ENCODE measurements at regions not wholly inside any gene's neighbourhood (a gene's known extent, or its start where the extent isn't known, plus 50 kb on each side); places are given as distances from the start of the nearest gene placed in this dataset.

GRCh38 chr1:55282058-55282457 lies 66.9 kb upstream of the USP24 start:
- peaks cover 10% of the 10 kb centered on the region in 2 experiments for H3K4me1 Mint-ChIP-seq
- no peaks in the 10 kb centered on the region for H3K23me2 ChIP-seq (ENCODE audit: insufficient read length, low read depth, low read length, poor library complexity, severe bottlenecking)

More at GRCh38 chr1:55282058-55282457, 66.9 kb upstream of the USP24 start:
- H3K27me3 Mint-ChIP-seq (ENCODE audit: low read depth), result peaks cover 2% of the 10 kb centered on the region; the same call in 1 of the 2 replicates
- no peak overlapping the region for H3K27ac Mint-ChIP-seq
- H3K4me2 ChIP-seq (ENCODE audit: insufficient read depth, insufficient read length, low read length), result no peak overlapping the region
- no peak overlapping the region for H3K14ac ChIP-seq (ENCODE audit: insufficient read depth, low read length)
- no peak overlapping the region for H3K4ac ChIP-seq (ENCODE audit: low read depth, low read length)
- H4K91ac ChIP-seq (ENCODE audit: insufficient read length, low read depth, low read length), result no peak overlapping the region
- H2BK15ac ChIP-seq (ENCODE audit: low read depth, low read length), result no peak overlapping the region
- no peak overlapping the region for H4K8ac ChIP-seq (replicated peaks; ENCODE audit: insufficient read length, low read depth, low read length)
- H3K79me2 ChIP-seq (ENCODE audit: insufficient read depth, low read length), result no peaks in the 10 kb centered on the region
- H2BK12ac ChIP-seq (ENCODE audit: insufficient read length, low read depth, low read length), result no peak overlapping the region
- H2BK5ac ChIP-seq (ENCODE audit: insufficient read length, low read length), result no peak overlapping the region
- TF ChIP-seq, protein P1, sequence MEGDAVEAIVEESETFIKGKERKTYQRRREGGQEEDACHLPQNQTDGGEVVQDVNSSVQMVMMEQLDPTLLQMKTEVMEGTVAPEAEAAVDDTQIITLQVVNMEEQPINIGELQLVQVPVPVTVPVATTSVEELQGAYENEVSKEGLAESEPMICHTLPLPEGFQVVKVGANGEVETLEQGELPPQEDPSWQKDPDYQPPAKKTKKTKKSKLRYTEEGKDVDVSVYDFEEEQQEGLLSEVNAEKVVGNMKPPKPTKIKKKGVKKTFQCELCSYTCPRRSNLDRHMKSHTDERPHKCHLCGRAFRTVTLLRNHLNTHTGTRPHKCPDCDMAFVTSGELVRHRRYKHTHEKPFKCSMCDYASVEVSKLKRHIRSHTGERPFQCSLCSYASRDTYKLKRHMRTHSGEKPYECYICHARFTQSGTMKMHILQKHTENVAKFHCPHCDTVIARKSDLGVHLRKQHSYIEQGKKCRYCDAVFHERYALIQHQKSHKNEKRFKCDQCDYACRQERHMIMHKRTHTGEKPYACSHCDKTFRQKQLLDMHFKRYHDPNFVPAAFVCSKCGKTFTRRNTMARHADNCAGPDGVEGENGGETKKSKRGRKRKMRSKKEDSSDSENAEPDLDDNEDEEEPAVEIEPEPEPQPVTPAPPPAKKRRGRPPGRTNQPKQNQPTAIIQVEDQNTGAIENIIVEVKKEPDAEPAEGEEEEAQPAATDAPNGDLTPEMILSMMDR (conservative IDR thresholded peaks at IDR 0.05), result no peak
- DNase-seq, result no peak
- no CpG with 5 or more reads among the region's 1 CpG for WGBS (ENCODE audit: extremely low coverage, insufficient read length, low lambda C conversion rate)
- H3K4me1 ChIP-seq (ENCODE audit: insufficient read depth, low read length), result no peaks in the 10 kb centered on the region
- H3K27ac ChIP-seq (ENCODE audit: insufficient read length, low read depth, low read length), result no peak overlapping the region
- H3K27me3 ChIP-seq (ENCODE audit: insufficient read depth, low read length), result no peaks in the 10 kb centered on the region
- H3K9me3 Mint-ChIP-seq, result no peaks in the 10 kb centered on the region
- H3K36me3 Mint-ChIP-seq (ENCODE audit: insufficient read depth in 1 of 3, low read depth in 3 of 3), result no peaks in the 10 kb centered on the region
- no peak overlapping the region for H3K4me3 Mint-ChIP-seq
- no peak overlapping the region for H2AFZ ChIP-seq (ENCODE audit: low read length)
- H3K23ac ChIP-seq (ENCODE audit: insufficient read length, low read depth, low read length), result no peak overlapping the region
- H2BK20ac ChIP-seq (ENCODE audit: low read depth, low read length, poor library complexity, severe bottlenecking), result no peak overlapping the region
- no peak overlapping the region for H3T11ph ChIP-seq (ENCODE audit: low read length)
- H3K79me1 ChIP-seq (ENCODE audit: insufficient read depth, low read depth, low read length, poor library complexity, severe bottlenecking), result no peaks in the 10 kb centered on the region
- H2BK120ac ChIP-seq (ENCODE audit: low read depth, low read length, poor library complexity, severe bottlenecking), result no peak overlapping the region
- H4K20me1 ChIP-seq (ENCODE audit: control insufficient read depth, insufficient read depth, insufficient read length), result no peaks in the 10 kb centered on the region
- H3K18ac ChIP-seq (ENCODE audit: insufficient read length, low read depth, low read length), result no peak overlapping the region
- no peak overlapping the region for H3K9ac ChIP-seq (ENCODE audit: extremely low read depth, insufficient read length, low read length)
- no peak overlapping the region for H2AK5ac ChIP-seq (ENCODE audit: insufficient read length, low read length)
- H3K56ac ChIP-seq (ENCODE audit: insufficient read length, low read depth, low read length), result no peak overlapping the region
- no peak overlapping the region for H4K5ac ChIP-seq (ENCODE audit: insufficient read length, low read depth, low read length)
- no peaks in the 10 kb centered on the region for H3K9me3 ChIP-seq (ENCODE audit: control insufficient read depth, low read depth, low read length)

All from H9 (cell line).